ENCODE measurements at regions not wholly inside any gene's neighbourhood (a gene's known extent, or its start where the extent isn't known, plus 50 kb on each side); places are given as distances from the start of the nearest gene placed in this dataset.

DNA sequence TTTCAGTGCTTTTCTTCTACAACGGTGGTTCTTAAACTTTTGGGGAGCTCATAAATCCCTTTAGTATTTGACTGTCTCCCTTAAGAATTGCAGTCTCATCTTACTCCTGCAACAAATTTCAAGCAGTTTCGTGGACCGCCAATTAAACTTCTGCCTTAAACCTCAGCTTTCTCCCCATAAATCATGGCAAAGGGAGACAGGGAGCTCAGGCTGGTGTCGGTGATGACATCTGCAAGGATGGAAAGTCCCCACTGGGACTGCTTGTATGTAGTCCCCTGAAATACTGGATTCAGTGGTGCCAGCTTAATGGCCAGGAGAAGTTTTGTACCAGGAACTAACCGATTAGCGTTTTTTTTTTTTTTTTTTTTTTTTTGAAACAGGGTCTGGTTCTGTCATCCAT lies 148.7 kb upstream of the ITGA6 start:
- TF ChIP-seq, protein P1, sequence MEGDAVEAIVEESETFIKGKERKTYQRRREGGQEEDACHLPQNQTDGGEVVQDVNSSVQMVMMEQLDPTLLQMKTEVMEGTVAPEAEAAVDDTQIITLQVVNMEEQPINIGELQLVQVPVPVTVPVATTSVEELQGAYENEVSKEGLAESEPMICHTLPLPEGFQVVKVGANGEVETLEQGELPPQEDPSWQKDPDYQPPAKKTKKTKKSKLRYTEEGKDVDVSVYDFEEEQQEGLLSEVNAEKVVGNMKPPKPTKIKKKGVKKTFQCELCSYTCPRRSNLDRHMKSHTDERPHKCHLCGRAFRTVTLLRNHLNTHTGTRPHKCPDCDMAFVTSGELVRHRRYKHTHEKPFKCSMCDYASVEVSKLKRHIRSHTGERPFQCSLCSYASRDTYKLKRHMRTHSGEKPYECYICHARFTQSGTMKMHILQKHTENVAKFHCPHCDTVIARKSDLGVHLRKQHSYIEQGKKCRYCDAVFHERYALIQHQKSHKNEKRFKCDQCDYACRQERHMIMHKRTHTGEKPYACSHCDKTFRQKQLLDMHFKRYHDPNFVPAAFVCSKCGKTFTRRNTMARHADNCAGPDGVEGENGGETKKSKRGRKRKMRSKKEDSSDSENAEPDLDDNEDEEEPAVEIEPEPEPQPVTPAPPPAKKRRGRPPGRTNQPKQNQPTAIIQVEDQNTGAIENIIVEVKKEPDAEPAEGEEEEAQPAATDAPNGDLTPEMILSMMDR (IDR thresholded peaks at IDR 0.05), result no peak
- TF ChIP-seq EZH2 (IDR thresholded peaks at IDR 0.05), result no peak

All from neural progenitor cell (in vitro differentiated cells).